OCI-LY1 (cell line): ENCODE measurements at regions not wholly inside any gene's neighbourhood (a gene's known extent, or its start where the extent isn't known, plus 50 kb on each side); places are given as distances from the start of the nearest gene placed in this dataset.

Experiments
- EZH2 ChIP-seq: fragments of 200-600 bp; sonication (generic), shearing (Covaris generic); IDR thresholded peaks from 2 replicates; pipeline ENCODE4 v1.8.0; 2017; ENCODE audit warnings: borderline replicate concordance, mixed run types, mild to moderate bottlenecking, antibody characterized with exemption, low read length, moderate library complexity, mixed read lengths
- TF ChIP-seq, protein P1 (sequence below): fragments of 200-600 bp; sonication (generic), shearing (Covaris generic); IDR thresholded peaks from 2 replicates; pipeline ENCODE4 v1.5.1; 2017; ENCODE audit warnings: mild to moderate bottlenecking, antibody characterized with exemption, low read length, moderate library complexity, mixed read lengths

DNA sequence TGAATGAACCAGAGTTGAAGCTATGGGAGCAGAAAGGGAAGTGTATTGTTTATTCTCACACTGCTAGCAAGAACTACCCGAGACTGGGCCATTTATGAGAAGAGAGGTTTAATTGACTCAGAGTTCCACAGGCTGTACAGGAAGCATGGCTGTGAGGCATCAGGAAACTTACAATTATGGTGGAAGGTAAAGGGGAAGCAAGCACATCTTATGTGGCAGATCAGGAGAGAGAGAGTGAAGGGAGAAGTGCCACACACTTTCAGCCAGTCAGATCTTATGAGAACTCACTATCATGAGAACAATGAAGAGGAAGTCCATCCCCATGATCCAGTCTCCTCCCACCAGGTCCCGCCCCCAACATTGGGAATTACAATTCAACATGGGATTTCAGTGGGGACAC, 383.2 kb upstream of the SLC14A2 start:
- no peak for TF ChIP-seq EZH2
- TF ChIP-seq, protein P1, sequence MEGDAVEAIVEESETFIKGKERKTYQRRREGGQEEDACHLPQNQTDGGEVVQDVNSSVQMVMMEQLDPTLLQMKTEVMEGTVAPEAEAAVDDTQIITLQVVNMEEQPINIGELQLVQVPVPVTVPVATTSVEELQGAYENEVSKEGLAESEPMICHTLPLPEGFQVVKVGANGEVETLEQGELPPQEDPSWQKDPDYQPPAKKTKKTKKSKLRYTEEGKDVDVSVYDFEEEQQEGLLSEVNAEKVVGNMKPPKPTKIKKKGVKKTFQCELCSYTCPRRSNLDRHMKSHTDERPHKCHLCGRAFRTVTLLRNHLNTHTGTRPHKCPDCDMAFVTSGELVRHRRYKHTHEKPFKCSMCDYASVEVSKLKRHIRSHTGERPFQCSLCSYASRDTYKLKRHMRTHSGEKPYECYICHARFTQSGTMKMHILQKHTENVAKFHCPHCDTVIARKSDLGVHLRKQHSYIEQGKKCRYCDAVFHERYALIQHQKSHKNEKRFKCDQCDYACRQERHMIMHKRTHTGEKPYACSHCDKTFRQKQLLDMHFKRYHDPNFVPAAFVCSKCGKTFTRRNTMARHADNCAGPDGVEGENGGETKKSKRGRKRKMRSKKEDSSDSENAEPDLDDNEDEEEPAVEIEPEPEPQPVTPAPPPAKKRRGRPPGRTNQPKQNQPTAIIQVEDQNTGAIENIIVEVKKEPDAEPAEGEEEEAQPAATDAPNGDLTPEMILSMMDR, result no peak
